ENCODE measurements at regions not wholly inside any gene's neighbourhood (a gene's known extent, or its start where the extent isn't known, plus 50 kb on each side); places are given as distances from the start of the nearest gene placed in this dataset.

DNA sequence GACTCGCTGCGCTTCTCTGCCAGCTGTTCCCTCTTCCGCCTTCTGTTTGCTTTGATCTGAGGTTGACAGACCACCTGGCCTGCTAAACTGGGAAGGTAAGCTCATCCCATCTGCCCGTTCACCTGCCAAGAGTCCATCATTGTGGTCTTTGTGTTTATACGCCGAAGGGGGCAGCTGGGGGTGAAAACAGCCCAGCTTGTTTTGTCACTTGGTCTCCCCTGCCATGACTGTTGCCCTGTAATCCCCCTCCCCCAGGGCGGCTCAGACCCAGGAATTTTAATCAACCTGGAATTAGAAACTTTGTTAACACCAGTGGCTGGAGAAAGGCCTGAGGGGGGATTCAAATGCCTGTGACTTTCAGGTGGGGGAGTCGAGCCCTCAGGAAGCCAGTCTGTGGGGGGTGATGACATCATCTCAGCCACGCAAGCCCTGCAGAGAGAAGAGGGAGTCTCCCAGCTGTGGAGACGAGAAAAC, 333.3 kb downstream of the BCOR start:
- Mint-ChIP-seq H3K36me3 (ENCODE audit: low read depth) (no peaks in the 10 kb centered on the region), H3K4me1 (ENCODE audit: low read depth) (peaks cover 8% of the 10 kb centered on the region; the same call in 1 of the 2 replicates), H3K9me3 (no peaks in the 10 kb centered on the region), H3K27me3 (ENCODE audit: insufficient read depth) (no peaks in the 10 kb centered on the region), H3K27ac (no peak overlapping the region), H3K4me3 (no peak overlapping the region)
- TF ChIP-seq, protein P1, sequence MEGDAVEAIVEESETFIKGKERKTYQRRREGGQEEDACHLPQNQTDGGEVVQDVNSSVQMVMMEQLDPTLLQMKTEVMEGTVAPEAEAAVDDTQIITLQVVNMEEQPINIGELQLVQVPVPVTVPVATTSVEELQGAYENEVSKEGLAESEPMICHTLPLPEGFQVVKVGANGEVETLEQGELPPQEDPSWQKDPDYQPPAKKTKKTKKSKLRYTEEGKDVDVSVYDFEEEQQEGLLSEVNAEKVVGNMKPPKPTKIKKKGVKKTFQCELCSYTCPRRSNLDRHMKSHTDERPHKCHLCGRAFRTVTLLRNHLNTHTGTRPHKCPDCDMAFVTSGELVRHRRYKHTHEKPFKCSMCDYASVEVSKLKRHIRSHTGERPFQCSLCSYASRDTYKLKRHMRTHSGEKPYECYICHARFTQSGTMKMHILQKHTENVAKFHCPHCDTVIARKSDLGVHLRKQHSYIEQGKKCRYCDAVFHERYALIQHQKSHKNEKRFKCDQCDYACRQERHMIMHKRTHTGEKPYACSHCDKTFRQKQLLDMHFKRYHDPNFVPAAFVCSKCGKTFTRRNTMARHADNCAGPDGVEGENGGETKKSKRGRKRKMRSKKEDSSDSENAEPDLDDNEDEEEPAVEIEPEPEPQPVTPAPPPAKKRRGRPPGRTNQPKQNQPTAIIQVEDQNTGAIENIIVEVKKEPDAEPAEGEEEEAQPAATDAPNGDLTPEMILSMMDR (IDR thresholded peaks at IDR 0.05) = no peak
- DNase-seq = no peak

DNA sequence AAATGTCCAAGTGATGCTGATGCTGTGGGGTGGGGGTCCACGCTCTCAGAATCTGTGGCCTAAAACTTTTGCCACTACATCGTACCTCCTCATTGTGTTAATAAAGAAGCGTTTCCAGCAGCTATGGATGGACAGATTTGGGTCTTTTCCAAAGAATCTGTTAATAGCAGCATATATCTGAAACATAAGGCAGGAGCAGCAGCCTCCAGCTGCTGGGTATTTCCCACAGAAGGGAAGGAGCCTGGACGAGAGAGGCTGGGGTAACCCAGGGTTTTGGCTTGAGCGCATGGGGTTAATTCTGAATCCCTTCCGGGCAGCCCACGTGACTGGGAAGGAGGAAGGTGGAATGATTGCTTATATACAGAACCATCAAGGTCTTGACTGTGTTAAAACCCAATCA, 332.4 kb downstream of the BCOR start:
- no peaks in the 10 kb centered on the region for H3K9me3 Mint-ChIP-seq
- no peaks in the 10 kb centered on the region for H3K27me3 Mint-ChIP-seq (ENCODE audit: insufficient read depth)
- no peaks in the 10 kb centered on the region for H3K36me3 Mint-ChIP-seq (ENCODE audit: low read depth)
- peaks cover under 1% of the 10 kb centered on the region; the same call in 1 of the 2 replicates for H3K4me1 Mint-ChIP-seq (ENCODE audit: low read depth)
- TF ChIP-seq, protein P1 (IDR thresholded peaks at IDR 0.05) = no peak
- H3K4me3 Mint-ChIP-seq = no peak overlapping the region
- H3K27ac Mint-ChIP-seq = no peak overlapping the region
- DNase-seq = no peak

DNA sequence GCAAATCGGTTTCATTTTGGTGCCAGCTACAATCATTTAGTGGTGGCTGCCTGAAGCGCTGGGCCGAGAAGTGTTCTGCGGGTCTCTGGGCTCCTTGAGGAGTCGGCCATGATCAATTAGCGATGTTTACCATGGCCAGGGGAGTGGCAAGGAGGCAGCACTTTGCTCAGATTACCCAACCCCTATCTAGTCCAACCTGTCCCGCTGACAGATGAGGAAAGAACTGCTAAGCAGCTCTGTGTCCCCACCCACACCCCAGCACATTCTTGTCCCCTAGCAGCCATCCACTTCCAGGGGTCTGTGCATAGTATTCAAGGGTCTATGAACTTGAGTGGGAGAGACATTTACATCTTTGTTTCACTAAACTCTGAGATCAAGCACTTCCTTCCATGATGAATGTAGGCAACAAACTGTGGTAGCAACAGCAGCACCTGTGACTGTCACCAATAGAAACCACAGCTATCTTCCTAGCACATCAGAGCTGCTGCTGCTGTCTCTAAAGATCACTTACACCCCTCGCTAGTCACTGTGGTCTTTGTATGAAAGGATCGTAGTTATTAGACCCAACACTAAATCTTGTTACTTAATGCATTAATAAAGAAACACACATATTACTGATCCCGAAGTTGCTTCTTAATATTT, 331.6 kb downstream of the BCOR start:
- no peaks in the 10 kb centered on the region; the same call in 1 of the 2 replicates for H3K27me3 Mint-ChIP-seq (ENCODE audit: insufficient read depth)
- no peaks in the 10 kb centered on the region for H3K36me3 Mint-ChIP-seq (ENCODE audit: low read depth)
- TF ChIP-seq, protein P1 (IDR thresholded peaks at IDR 0.05) = no peak
- H3K4me3 Mint-ChIP-seq = no peak overlapping the region
- DNase-seq = no peak
- H3K9me3 Mint-ChIP-seq = no peaks in the 10 kb centered on the region
- H3K27ac Mint-ChIP-seq = no peak overlapping the region
- no peaks in the 10 kb centered on the region for H3K4me1 Mint-ChIP-seq (ENCODE audit: low read depth)

DNA sequence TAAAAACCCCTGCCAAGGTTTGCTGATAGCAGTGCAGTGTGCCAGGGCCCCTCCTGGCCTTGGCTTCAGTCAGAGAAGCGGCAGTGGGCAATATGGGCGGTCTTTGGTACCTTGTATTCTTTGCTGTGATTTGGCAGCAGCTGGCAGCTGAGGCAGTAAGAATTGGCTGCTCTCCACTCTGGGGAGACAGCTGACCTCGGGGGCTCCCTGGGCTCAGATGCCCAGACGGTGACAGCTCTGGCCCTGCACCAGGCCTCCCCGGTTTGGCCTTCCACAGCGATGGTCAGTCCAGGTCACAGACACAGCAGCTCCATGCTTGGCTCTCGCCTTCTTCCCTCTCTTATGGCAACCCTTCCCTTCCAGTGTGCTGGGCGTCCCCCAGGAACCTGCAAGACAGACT, 330.9 kb downstream of the BCOR start:
- Mint-ChIP-seq H3K4me1 (ENCODE audit: low read depth) (peaks cover 1% of the 10 kb centered on the region; the same call in 1 of the 2 replicates), H3K27ac (no peak overlapping the region), H3K4me3 (no peak overlapping the region), H3K36me3 (ENCODE audit: low read depth) (no peaks in the 10 kb centered on the region), H3K9me3 (no peaks in the 10 kb centered on the region), H3K27me3 (ENCODE audit: insufficient read depth) (no peaks in the 10 kb centered on the region; the same call in 1 of the 2 replicates)
- no peak for DNase-seq
- TF ChIP-seq, protein P1 (IDR thresholded peaks at IDR 0.05) = no peak

DNA sequence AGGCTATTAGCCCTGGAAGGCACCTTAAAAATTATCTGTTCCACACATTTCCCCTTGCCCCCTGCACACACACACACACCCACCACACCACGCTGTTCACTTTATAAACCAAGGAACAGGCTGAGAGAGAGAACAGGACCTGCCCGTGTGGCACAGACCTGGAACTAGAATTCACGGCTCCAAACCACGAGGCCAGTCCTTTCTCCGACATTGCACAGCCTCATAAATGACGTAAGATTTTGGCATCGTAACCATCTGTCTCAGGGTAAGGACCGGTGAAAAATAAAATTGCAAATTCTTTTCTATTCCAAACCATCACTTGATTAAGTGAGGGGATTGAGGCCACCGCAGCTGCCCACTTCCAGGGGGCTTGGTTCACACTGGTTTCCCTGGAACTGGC, 330.3 kb downstream of the BCOR start:
- TF ChIP-seq, protein P1 (IDR thresholded peaks at IDR 0.05) = no peak
- Mint-ChIP-seq H3K36me3 (ENCODE audit: low read depth) (no peaks in the 10 kb centered on the region), H3K9me3 (no peaks in the 10 kb centered on the region), H3K27ac (no peak overlapping the region), H3K27me3 (ENCODE audit: insufficient read depth) (no peaks in the 10 kb centered on the region; the same call in 1 of the 2 replicates), H3K4me3 (no peak overlapping the region), H3K4me1 (ENCODE audit: low read depth) (peaks cover 6% of the 10 kb centered on the region; the same call in 1 of the 2 replicates)
- no peak for DNase-seq

All from HFFc6 (cell line).